GM21515 (cell line): ENCODE measurements at regions not wholly inside any gene's neighbourhood (a gene's known extent, or its start where the extent isn't known, plus 50 kb on each side); places are given as distances from the start of the nearest gene placed in this dataset.

ENCODE experiments used
- ATAC-seq: cut with Tn5 transposase; IDR thresholded peaks from one replicate; pipeline ENCODE4 v1.9.1; 2021; ENCODE audit not compliant: unreplicated experiment

DNA sequence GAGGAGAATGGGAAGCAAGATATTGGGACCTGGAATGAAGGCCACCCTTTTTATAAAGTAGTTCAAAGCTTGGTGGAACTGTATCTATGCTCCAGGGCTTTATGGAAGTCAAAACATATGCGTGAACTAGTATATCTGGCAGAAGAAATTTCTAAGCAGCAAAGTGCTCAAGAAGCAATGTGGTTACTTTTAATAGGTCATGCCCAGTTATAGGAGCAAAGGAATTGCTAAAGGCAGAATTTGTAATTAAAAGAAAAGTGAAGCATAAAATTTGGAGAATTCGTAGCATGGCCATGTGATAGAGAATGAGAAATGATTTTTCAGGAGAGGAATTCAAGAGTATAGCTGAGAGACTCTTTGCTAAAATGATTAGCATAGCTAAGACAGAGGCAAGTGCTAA, 1110.4 kb downstream of the XPNPEP1 start:
- ATAC-seq = no peak

GRCh38 chr10:108812296-108812695, 1111.0 kb downstream of the XPNPEP1 start:
- ATAC-seq = no peak

DNA sequence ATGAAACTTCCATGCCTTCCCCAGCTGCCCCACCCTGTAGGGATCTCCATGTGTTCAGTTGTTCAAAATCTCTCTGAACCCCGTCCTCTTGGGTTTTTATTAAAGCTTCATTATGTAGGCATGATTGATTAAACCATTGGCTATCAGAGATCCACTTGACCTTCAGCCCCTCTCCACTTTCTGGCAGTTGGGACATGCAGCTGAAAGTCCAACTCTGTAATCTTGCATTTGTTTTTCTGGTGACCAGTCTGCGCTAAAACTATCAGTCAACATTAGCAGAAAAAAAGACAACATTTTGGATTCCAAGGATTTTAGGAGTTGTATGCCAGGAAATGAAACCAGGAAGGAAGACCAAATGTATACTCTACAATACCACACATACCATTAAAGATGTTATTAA, 1115.1 kb downstream of the XPNPEP1 start:
- ATAC-seq = no peak

DNA sequence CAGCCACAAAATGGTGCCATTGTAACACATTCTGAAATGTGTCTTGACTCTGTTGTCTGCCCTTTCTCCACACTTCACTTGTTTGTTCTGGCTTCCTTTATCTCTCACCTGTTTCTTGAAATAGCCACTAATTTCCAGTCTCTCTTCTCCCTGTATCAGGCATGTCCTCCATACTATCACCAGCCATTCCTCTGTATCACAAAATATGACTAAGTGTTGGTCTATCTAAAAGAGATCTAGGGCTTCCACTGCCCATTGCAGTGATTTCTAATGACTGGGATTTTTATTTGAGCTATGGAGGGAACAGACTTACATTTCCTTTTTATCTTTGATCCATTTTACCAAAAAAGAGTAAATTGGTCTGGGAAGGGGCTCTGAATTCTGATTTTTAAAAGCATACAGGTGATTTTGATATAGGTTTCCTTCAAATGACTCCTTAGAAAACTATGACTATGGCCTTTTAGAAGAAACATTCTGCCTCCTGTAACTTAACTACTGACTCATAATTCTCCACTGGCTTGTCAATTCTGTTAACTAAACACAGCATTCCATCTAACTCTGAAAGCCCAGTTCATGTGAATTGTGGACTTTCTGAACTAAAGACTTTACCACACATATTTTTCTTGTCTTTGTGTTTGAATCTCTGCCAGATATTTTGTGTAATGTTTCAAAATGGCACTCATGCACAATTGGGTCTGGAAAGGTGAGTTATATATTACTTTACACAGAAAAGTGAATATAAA, 1121.4 kb downstream of the XPNPEP1 start:
- ATAC-seq = no peak

GRCh38 chr10:108801220-108801619, 1122.1 kb downstream of the XPNPEP1 start:
- ATAC-seq = no peak

DNA sequence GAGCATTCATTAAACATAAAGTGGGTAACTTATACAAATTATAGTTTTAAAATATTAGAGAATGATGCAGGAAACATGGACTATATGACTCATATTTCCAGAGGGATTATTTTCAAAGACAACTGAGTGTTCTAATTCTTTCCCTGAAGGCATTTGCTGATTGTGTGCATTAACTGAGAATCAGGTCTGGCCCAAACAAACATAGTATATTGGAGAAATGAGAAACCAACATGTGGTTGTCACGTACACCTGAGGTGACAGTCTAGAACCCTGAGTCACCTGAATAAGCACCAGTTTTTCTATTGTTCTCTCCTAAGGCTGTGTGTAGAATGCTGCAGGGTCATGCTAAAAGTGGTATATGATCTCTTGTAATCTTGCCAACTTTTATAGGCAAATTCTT, 1125.7 kb downstream of the XPNPEP1 start:
- ATAC-seq = no peak

DNA sequence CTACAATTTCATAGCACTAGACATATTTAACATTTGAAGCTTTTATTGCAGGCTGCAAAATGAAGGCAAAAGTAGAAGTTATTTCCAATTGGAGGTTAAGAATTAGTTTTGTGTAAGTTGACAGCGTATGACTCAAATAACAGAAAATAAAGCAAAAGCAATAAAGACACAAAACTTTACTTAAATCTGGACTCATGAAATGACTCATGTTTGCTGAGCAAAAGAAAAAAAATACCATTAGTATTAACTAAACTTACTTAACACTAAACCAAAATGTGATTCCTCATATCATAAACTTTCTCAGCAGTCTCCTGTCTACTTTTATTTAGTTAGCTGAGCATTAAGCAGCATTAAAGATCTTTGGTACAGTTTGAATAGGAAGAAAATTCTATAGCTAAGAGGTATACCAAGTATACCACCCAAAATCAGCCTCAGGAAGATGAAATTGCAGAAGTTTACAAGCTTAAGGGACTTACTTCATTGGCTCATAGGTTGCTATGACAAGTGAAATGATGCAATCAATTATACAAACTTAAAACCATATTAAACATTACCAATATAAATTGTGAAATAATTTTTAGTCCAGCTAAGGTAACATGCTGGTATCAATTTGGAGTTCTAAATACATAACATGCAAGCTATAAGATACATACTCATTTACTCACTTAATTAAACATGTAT, 1131.4 kb downstream of the XPNPEP1 start:
- ATAC-seq = no peak

DNA sequence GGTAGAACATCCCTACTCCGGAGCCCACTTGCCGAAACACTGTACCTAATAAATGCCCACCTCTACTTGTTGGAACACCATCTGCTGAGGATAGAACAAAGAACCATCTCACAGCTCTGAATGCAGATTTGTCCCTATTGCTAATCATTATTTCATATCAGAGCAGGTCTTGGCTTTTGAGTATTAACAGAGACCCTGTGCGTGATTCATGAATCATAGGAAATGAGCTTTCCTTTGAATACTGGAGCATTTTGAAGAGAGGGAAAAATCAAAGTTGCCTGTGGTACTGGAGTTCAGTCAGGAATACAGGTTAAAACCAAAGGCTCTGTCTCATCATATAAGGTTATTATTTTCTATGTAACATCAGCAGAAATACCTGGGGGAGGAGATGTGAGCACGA, 1132.3 kb downstream of the XPNPEP1 start:
- no peak for ATAC-seq

- ATAC-seq = no peak
Observed at GRCh38 chr10:108789919-108790318, 1133.4 kb downstream of the XPNPEP1 start.

- no peak for ATAC-seq
Observed at GRCh38 chr10:108789336-108789735, 1134.0 kb downstream of the XPNPEP1 start.

- no peak for ATAC-seq
Observed at GRCh38 chr10:108788891-108789290, 1134.4 kb downstream of the XPNPEP1 start.

DNA sequence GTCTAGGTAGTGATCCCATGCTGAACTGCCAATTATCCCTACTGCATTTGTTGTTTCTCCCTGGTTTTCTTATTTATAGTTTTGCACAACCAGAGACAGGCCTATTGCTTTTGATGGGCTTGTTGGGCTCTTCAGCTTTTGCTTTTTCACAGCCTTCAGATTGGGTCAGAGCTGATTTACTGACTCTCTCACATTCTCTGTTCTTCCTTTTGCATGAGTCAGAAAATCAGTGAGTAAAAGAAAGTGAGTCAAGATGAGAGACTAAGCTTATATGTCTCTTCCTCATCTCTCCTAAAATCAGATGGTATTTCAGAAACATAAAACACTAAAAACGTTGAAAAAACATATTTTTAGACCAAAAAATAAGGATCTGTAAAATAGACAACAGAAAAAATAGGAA, 1135.4 kb downstream of the XPNPEP1 start:
- no peak for ATAC-seq

- ATAC-seq = no peak
Observed at GRCh38 chr10:108785011-108785410, 1138.3 kb downstream of the XPNPEP1 start.

DNA sequence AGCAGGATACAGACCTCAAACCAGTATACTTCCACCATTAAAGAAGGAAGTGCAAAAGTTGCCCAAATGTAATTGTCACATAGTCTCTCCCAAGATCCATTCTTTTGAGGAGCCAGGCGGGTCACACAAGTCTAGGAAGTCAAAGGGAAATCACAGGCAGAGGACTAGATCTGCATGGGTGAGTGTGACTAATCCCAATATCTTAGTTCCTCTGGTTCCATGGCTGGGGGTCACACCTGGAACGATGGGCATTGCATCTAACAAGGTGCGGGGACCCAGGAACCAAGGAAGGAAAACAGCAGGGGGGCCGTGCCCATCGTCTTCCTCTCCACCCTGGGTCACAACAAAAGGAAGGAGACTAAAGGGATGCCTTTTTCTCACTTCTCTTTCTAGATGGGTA, 1138.8 kb downstream of the XPNPEP1 start:
- ATAC-seq = no peak

DNA sequence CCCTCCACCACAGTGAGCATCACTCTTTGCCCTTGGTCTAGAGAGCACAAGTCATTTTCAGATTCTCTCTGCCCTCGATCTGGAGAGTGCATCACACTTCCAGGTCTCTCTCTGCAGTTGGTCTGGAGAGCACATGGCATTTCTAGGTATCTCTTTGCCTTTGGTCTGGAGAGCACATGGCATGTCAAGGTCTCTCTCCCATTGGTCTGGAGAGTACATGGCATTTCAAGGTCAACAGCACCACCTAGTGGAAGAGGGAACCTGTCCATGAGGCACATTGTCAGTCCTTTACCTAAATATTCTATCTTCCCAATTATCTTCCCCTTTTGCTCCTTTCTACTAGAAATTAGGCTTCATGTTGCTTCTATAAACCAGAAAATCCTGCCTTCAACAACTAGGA, 1139.4 kb downstream of the XPNPEP1 start:
- ATAC-seq = no peak

- ATAC-seq = no peak
Observed at GRCh38 chr10:108782411-108782810, 1140.9 kb downstream of the XPNPEP1 start.

DNA sequence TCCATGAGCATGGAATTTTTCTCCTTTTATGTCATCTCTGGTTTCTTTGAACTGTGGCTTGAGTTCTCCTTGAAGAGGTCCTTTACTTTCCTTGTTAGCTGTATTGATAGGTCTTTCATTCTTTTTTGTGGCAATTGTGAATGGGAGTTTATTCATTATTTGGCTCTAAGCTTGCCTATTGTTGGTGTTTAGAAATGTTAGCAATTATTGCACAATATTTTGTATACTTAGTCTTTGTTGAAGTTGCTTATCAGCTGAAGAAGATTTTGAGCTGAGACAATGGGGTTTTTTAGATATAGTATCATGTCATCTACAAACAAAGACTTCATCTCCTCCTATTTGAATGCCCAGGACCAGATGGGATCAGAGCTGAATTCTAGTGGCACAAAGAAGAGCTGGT, 1143.8 kb downstream of the XPNPEP1 start:
- ATAC-seq = no peak

GRCh38 chr10:108775911-108776475, 1147.3 kb downstream of the XPNPEP1 start:
- no peak for ATAC-seq

- no peak for ATAC-seq
Observed at GRCh38 chr10:108771106-108771505, 1152.2 kb downstream of the XPNPEP1 start.

DNA sequence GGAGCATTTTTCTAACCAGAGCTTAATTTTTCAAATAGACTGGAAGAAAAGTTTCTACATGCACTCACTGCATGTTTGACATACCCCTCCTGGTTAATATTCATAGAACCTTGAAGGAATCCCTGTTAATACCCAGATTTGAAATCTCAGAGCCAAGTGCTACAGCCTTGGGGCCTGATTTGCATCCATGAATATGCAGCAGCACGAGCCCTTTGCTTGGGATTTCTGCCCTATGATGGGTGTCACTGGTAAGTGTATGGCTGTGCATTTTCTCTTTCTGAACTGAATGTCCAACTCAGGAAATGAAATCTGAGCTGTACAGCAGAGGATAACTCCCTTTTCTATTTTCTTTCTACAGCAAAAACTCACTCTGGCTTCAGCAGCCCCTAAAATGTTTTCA, 1157.5 kb downstream of the XPNPEP1 start:
- ATAC-seq = no peak

- no peak for ATAC-seq
Observed at GRCh38 chr10:108757946-108758345, 1165.4 kb downstream of the XPNPEP1 start.

DNA sequence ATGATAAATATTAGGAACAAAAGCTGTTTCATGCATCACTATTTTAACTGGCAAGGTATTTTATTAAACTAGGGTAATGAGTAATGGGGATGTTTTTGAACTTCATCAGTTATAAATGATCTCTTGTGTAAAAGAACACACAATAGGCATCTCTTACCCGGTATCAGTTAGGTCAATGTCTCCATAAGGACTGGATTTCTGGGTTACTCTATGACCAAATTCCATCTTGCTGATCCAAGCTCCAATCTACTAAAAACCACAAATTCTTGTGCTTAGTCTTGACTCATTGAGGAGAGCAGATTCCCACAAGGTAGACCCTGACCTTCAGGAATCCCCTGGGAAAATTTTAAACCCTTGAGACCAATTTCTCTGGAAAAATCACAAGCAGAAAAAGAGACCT, 1167.7 kb downstream of the XPNPEP1 start:
- ATAC-seq = no peak
